Astrocyte (in vitro differentiated cells and primary cell): ENCODE measurements at regions not wholly inside any gene's neighbourhood (a gene's known extent, or its start where the extent isn't known, plus 50 kb on each side); places are given as distances from the start of the nearest gene placed in this dataset.

Source experiments
- EZH2 ChIP-seq: IDR thresholded peaks from 2 replicates; pipeline ENCODE4 v1.6.1; 2012; ENCODE audit warnings: mild to moderate bottlenecking, low read length, inconsistent platforms; ENCODE audit not compliant: insufficient read depth
- TF ChIP-seq, protein P1 (sequence below): IDR thresholded peaks from 2 replicates; pipeline ENCODE4 v1.5.1; 2011; ENCODE audit warnings: low read depth, mild to moderate bottlenecking, inconsistent platforms, low read length, moderate library complexity; ENCODE audit not compliant: insufficient read depth

DNA sequence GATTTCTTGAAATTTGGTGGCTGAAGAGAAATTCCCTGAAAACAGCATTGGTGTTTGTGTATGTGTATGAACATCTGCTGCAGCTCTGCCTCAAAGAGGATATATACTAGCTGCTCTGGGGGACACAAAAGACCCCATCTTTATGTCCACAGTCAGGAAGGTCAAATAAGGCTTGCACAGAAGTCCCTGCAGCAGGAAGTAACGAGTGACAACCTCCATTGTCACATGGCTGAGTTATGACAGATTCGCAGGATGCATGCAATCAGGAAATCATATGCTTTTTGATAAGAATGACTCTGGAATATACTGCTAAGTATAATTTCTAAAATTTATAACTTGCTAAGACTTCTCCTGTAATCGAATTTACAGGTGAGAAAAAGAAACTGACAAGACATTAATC lies 225.9 kb upstream of the CST7 start:
- TF ChIP-seq, protein P1, sequence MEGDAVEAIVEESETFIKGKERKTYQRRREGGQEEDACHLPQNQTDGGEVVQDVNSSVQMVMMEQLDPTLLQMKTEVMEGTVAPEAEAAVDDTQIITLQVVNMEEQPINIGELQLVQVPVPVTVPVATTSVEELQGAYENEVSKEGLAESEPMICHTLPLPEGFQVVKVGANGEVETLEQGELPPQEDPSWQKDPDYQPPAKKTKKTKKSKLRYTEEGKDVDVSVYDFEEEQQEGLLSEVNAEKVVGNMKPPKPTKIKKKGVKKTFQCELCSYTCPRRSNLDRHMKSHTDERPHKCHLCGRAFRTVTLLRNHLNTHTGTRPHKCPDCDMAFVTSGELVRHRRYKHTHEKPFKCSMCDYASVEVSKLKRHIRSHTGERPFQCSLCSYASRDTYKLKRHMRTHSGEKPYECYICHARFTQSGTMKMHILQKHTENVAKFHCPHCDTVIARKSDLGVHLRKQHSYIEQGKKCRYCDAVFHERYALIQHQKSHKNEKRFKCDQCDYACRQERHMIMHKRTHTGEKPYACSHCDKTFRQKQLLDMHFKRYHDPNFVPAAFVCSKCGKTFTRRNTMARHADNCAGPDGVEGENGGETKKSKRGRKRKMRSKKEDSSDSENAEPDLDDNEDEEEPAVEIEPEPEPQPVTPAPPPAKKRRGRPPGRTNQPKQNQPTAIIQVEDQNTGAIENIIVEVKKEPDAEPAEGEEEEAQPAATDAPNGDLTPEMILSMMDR = no peak
- TF ChIP-seq EZH2 = no peak
